Fibroblast of lung (primary cell): ENCODE measurements at regions not wholly inside any gene's neighbourhood (a gene's known extent, or its start where the extent isn't known, plus 50 kb on each side); places are given as distances from the start of the nearest gene placed in this dataset.

Experiments
- DNase-seq, 2 donors: peaks; one replicate each; pipeline versions ENCODE4 v3.0.0 to v3.0.0-alpha.2; 2010; ENCODE audit warnings: low read depth in 2 of 2
- H2AFZ ChIP-seq: 2 replicates; pipeline ENCODE4 v1.5.1; 2012; ENCODE audit warnings: low read length, control low read depth, inconsistent platforms
- H3K27ac ChIP-seq: 2 replicates; pipeline ENCODE4 v1.5.1; 2011; ENCODE audit warnings: low read length, control low read depth; ENCODE audit not compliant: insufficient read depth
- H3K27me3 ChIP-seq: 2 replicates; pipeline ENCODE4 v1.5.1; 2011; ENCODE audit warnings: mild to moderate bottlenecking, low read length; ENCODE audit not compliant: control insufficient read depth, insufficient read depth
- H3K36me3 ChIP-seq: 2 replicates; pipeline ENCODE4 v1.5.1; 2011; ENCODE audit warnings: low read length; ENCODE audit not compliant: control insufficient read depth, insufficient read depth
- H3K4me1 ChIP-seq: 2 replicates; pipeline ENCODE4 v1.5.1; 2011; ENCODE audit warnings: low read length; ENCODE audit not compliant: control insufficient read depth, insufficient read depth; ENCODE audit errors: extremely low read depth
- H3K4me2 ChIP-seq: 2 replicates; pipeline ENCODE4 v1.5.1; 2011; ENCODE audit warnings: low read length, control low read depth; ENCODE audit not compliant: insufficient read depth; ENCODE audit errors: extremely low read depth
- H3K4me3 ChIP-seq, 4 experiments: fragments of 200-600 bp in 1 of 4; sonication (generic) in 1 of 4; replicated peaks in 1 of 4; 2 replicates each; pipeline ENCODE4 v1.5.1; 2011 to 2016; ENCODE audit warnings: low read length in 4 of 4, low read depth in 3 of 4, mild to moderate bottlenecking in 3 of 4, control low read depth in 2 of 4, inconsistent platforms in 1 of 4, mixed read lengths in 1 of 4; ENCODE audit not compliant: insufficient read depth in 1 of 4; ENCODE audit errors: control extremely low read depth in 1 of 4
- H3K79me2 ChIP-seq: 2 replicates; pipeline ENCODE4 v1.5.1; 2012; ENCODE audit warnings: mild to moderate bottlenecking, low read length, inconsistent platforms; ENCODE audit not compliant: control insufficient read depth, insufficient read depth
- H3K9ac ChIP-seq: 2 replicates; pipeline ENCODE4 v1.5.1; 2011; ENCODE audit warnings: mild to moderate bottlenecking, low read length, control low read depth; ENCODE audit not compliant: insufficient read depth
- H3K9me3 ChIP-seq: 2 replicates; pipeline ENCODE4 v1.5.1; 2012; ENCODE audit warnings: low read depth, low read length; ENCODE audit not compliant: control insufficient read depth, insufficient read depth
- H4K20me1 ChIP-seq: 2 replicates; pipeline ENCODE4 v1.5.1; 2011; ENCODE audit warnings: low read length; ENCODE audit not compliant: control insufficient read depth, insufficient read depth; ENCODE audit errors: extremely low read depth
- CTCF ChIP-seq, 2 donors: IDR thresholded peaks in 1 of 2; conservative IDR thresholded peaks in 1 of 2; 1 replicate in 1 of 2; 2 replicates in 1 of 2; pipeline ENCODE4 v1.5.1; 2011 to 2012; ENCODE audit warnings: low read length in 2 of 2, control low read depth in 1 of 2, inconsistent platforms in 1 of 2, low read depth in 1 of 2, mild to moderate bottlenecking in 1 of 2
- EZH2 ChIP-seq: IDR thresholded peaks from 2 replicates; pipeline ENCODE4 v1.5.1; 2012; ENCODE audit warnings: low read length, control low read depth, mild to moderate bottlenecking; ENCODE audit errors: missing control alignments

GRCh38 chr1:186730951-186731729 lies 50.9 kb upstream of the PTGS2 start:
- Histone ChIP-seq H3K4me1 (no peaks in the 10 kb centered on the region), H3K9me3 (no peaks in the 10 kb centered on the region), H3K4me3 (no peak overlapping the region), H3K79me2 (no peaks in the 10 kb centered on the region), H2AFZ (no peak overlapping the region), H4K20me1 (no peaks in the 10 kb centered on the region), H3K4me2 (no peak overlapping the region), H3K27me3 (no peaks in the 10 kb centered on the region), H3K36me3 (no peaks in the 10 kb centered on the region), H3K9ac (no peak overlapping the region), H3K27ac (no peak overlapping the region)
- TF ChIP-seq EZH2 (no peak), CTCF (conservative IDR thresholded peaks at IDR 0.05 in 1 of 2, IDR thresholded peaks at IDR 0.05 in 1 of 2; ENCODE audit: low read depth in 1 of 2, low read length in 2 of 2) (no peak)
- DNase-seq = no peak
